ENCODE measurements at regions not wholly inside any gene's neighbourhood (a gene's known extent, or its start where the extent isn't known, plus 50 kb on each side); places are given as distances from the start of the nearest gene placed in this dataset.
A peak's percentile ranks its signal among the peaks of the same experiment; 100 is the strongest.

GRCh38 chr18:77737405-77737804, 487.8 kb downstream of the GALR1 start:
- Mint-ChIP-seq H3K27me3 (ENCODE audit: insufficient read depth, unreplicated experiment) (peaks cover 91% of the 10 kb centered on the region), H3K4me1 (ENCODE audit: insufficient read depth, unreplicated experiment) (no peaks in the 10 kb centered on the region), H3K4me3 (ENCODE audit: unreplicated experiment) (no peak overlapping the region), H3K9me3 (ENCODE audit: unreplicated experiment) (no peaks in the 10 kb centered on the region), H3K27ac (ENCODE audit: low read depth, unreplicated experiment) (no peak overlapping the region), H3K36me3 (ENCODE audit: insufficient read depth, unreplicated experiment) (no peaks in the 10 kb centered on the region)
- BruUV-seq (replicated peaks), result no TSS peak
- CTCF ChIA-PET, result interaction anchor here (0.6 kb wide), 1 partner anchor 1259 kb away, joined by 3 read pairs; no protein-coding TSS in a partner anchor
- TF ChIP-seq CTCF (IDR thresholded peaks at IDR 0.05; ENCODE audit: unreplicated experiment), result no peak
- intact Hi-C loops (cut with micrococcal nuclease), result no loop called here
- POLR2A ChIA-PET, result no interaction called here
- DNase-seq (ENCODE audit: unreplicated experiment), result no peak

DNA sequence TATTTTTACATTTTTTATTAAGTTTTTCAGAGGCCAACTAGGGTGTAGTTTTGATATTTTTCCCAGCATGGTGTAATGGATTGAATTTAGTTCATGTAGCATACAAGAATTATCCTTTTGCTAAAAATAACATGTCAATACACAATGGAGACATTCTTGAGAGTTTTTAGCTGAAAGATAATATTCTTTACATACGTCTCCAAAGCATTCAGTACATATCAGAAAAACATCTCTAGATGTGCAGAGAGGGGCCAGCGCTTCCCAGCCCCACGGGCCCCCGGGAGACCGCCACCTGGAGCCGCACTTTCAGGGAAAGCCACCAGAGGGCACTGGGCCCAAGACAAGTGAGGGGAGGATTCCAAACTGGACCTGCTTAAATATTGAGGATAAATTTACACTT, 499.4 kb downstream of the GALR1 start:
- ChIA-PET CTCF (interaction anchor here (0.6 to 1.5 kb wide), 6 partner anchors 10 to 817 kb away, joined by 3 to 5 read pairs (median 4); no protein-coding TSS in a partner anchor), POLR2A (no interaction called here)
- intact Hi-C loops (cut with micrococcal nuclease), result no loop called here

DNA sequence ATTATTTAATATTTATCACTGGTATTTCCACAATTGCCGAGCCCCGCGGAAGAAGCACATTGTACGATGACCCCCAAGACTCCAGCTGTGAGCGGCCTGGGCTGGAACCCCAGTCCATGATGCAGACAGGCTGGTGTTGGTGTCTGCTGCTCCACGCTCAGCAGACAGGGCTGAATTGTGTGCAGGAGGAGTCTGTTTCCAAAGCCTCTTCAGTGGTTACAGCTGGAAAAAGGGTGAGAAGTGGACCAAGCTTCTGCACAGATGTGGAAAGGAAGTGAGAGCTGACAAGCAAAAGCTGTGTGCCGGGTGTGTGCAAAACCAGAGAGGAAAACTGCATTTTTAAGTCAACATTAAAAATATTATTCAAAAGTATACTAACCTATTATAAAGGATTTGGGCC, 500.4 kb downstream of the GALR1 start:
- no peaks in the 10 kb centered on the region for H3K4me1 Mint-ChIP-seq (ENCODE audit: insufficient read depth, unreplicated experiment)
- no TSS peak for BruUV-seq (replicated peaks)
- H3K36me3 Mint-ChIP-seq (ENCODE audit: insufficient read depth, unreplicated experiment), result no peaks in the 10 kb centered on the region
- no peak for TF ChIP-seq CTCF (IDR thresholded peaks at IDR 0.05; ENCODE audit: unreplicated experiment)
- peaks cover 7% of the 10 kb centered on the region for H3K9me3 Mint-ChIP-seq (ENCODE audit: unreplicated experiment)
- CTCF ChIA-PET, result interaction anchor here (0.6 to 1.5 kb wide), 8 partner anchors 9 to 1439 kb away, joined by 3 to 5 read pairs (median 3); no protein-coding TSS in a partner anchor
- H3K27ac Mint-ChIP-seq (ENCODE audit: low read depth, unreplicated experiment), result no peak overlapping the region
- no peak overlapping the region for H3K4me3 Mint-ChIP-seq (ENCODE audit: unreplicated experiment)
- intact Hi-C loops (cut with micrococcal nuclease), result no loop called here
- peaks cover 70% of the 10 kb centered on the region for H3K27me3 Mint-ChIP-seq (ENCODE audit: insufficient read depth, unreplicated experiment)
- DNase-seq (ENCODE audit: unreplicated experiment), result no peak
- POLR2A ChIA-PET, result no interaction called here

More for the DNA sequence above, 499.4 kb downstream of the GALR1 start:
- H3K4me1 Mint-ChIP-seq (ENCODE audit: insufficient read depth, unreplicated experiment), result no peaks in the 10 kb centered on the region
- H3K27me3 Mint-ChIP-seq (ENCODE audit: insufficient read depth, unreplicated experiment), result peaks cover 69% of the 10 kb centered on the region
- peaks cover 8% of the 10 kb centered on the region for H3K9me3 Mint-ChIP-seq (ENCODE audit: unreplicated experiment)
- TF ChIP-seq CTCF (IDR thresholded peaks at IDR 0.05; ENCODE audit: unreplicated experiment), result peak; percentile 40
- no peaks in the 10 kb centered on the region for H3K36me3 Mint-ChIP-seq (ENCODE audit: insufficient read depth, unreplicated experiment)
- H3K27ac Mint-ChIP-seq (ENCODE audit: low read depth, unreplicated experiment), result no peak overlapping the region
- H3K4me3 Mint-ChIP-seq (ENCODE audit: unreplicated experiment), result no peak overlapping the region
- no TSS peak for BruUV-seq (replicated peaks)
- peak; percentile 5 for DNase-seq (ENCODE audit: unreplicated experiment)

DNA sequence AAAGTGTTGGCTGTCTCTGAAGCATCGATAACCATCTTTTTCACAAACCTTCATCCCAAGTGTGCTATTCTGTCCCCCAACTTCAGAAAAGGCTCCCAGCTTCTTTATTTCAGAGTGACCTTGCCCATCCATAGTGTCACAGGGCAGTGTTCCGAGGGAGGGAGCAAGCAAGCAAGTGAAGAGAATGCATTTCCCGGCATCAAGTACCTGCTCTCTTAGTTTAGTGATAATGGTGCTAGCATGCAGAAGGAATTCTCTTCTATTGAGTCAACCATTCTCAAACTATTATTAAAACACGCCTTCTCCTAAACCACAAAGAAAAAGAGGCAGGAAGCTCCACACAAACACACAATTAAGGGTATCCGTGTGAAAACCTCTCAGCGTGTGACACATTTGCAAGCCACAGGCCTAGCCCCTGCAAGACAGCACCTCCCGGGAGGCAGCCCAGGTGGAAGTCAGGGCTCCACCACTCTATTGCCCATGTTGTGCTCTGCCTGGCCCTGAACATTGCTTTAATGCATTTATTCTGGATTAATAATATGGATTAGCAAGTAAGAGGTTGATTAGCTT, 504.9 kb downstream of the GALR1 start:
- Mint-ChIP-seq H3K4me3 (ENCODE audit: unreplicated experiment) (no peak overlapping the region), H3K36me3 (ENCODE audit: insufficient read depth, unreplicated experiment) (no peaks in the 10 kb centered on the region), H3K9me3 (ENCODE audit: unreplicated experiment) (peaks cover 7% of the 10 kb centered on the region), H3K27me3 (ENCODE audit: insufficient read depth, unreplicated experiment) (peaks cover 77% of the 10 kb centered on the region), H3K4me1 (ENCODE audit: insufficient read depth, unreplicated experiment) (no peaks in the 10 kb centered on the region), H3K27ac (ENCODE audit: low read depth, unreplicated experiment) (no peak overlapping the region)
- DNase-seq (ENCODE audit: unreplicated experiment), result no peak
- intact Hi-C loops (cut with micrococcal nuclease), result no loop called here
- no TSS peak for BruUV-seq (replicated peaks)
- TF ChIP-seq CTCF (IDR thresholded peaks at IDR 0.05; ENCODE audit: unreplicated experiment), result no peak
- CTCF ChIA-PET, result interaction anchor here (0.7 kb wide), 1 partner anchor 14 kb away, joined by 4 read pairs; no protein-coding TSS in a partner anchor
- POLR2A ChIA-PET, result no interaction called here

Data from MCF 10A (cell line).